C1 segment of cervical spinal cord (tissue), 14 donors: ENCODE measurements at regions not wholly inside any gene's neighbourhood (a gene's known extent, or its start where the extent isn't known, plus 50 kb on each side); places are given as distances from the start of the nearest gene placed in this dataset.
A peak's percentile ranks its signal among the peaks of the same experiment; 100 is the strongest.
"Not testable (repeated sequence)": the region's sequence is repeated elsewhere in the genome, so short reads cannot be mapped to it uniquely, and the experiment has no call there.

Experiments used
- DNase-seq, 14 donors: peaks; one replicate each; lab custom pipeline; 2025; lab: John Stamatoyannopoulos, UW

- no peak for DNase-seq
Observed at GRCh38 chr3:182330646-182331045, 462.7 kb upstream of the ATP11B start.

GRCh38 chr3:182331341-182331740 is 462.0 kb upstream of the ATP11B start:
- DNase-seq, result no peak

- DNase-seq, result no peak
Observed at GRCh38 chr3:182342252-182342651, 451.1 kb upstream of the ATP11B start.

GRCh38 chr3:182344026-182344425 is 449.3 kb upstream of the ATP11B start:
- not testable (repeated sequence) for DNase-seq

GRCh38 chr3:182349051-182349450 is 444.3 kb upstream of the ATP11B start:
- no peak for DNase-seq

GRCh38 chr3:182349951-182350517 is 443.3 kb upstream of the ATP11B start:
- no peak for DNase-seq

- no peak for DNase-seq
Observed at GRCh38 chr3:182357928-182358327, 435.4 kb upstream of the ATP11B start.

- peak in 9 of 14 donors; percentile 23 to 78 (median 69) for DNase-seq
Observed at GRCh38 chr3:182364323-182364722, 429.0 kb upstream of the ATP11B start.

GRCh38 chr3:182364723-182365650 is 428.3 kb upstream of the ATP11B start:
- DNase-seq, result peak; percentile 6 to 82 (median 67)

- DNase-seq, result no peak
Observed at GRCh38 chr3:182366746-182367145, 426.6 kb upstream of the ATP11B start.

- no peak for DNase-seq
Observed at GRCh38 chr3:182369861-182370260, 423.4 kb upstream of the ATP11B start.

GRCh38 chr3:182370949-182371348 is 422.4 kb upstream of the ATP11B start:
- DNase-seq, result no peak

GRCh38 chr3:182375916-182376315 is 417.4 kb upstream of the ATP11B start:
- DNase-seq, result no peak

- DNase-seq, result no peak
Observed at GRCh38 chr3:182382112-182382857, 411.0 kb upstream of the ATP11B start.

- no peak for DNase-seq
Observed at GRCh38 chr3:182384221-182384620, 409.1 kb upstream of the ATP11B start.

GRCh38 chr3:182385356-182385755 is 407.9 kb upstream of the ATP11B start:
- DNase-seq, result no peak

- no peak for DNase-seq
Observed at GRCh38 chr3:182388506-182388905, 404.8 kb upstream of the ATP11B start.

- no peak for DNase-seq
Observed at GRCh38 chr3:182389071-182389815, 404.1 kb upstream of the ATP11B start.

- DNase-seq, result no peak
Observed at GRCh38 chr3:182390421-182390820, 402.9 kb upstream of the ATP11B start.

GRCh38 chr3:182392182-182392937 is 400.9 kb upstream of the ATP11B start:
- DNase-seq, result no peak

GRCh38 chr3:182393151-182393550 is 400.2 kb upstream of the ATP11B start:
- DNase-seq, result no peak
